AG09319 (cell line): ENCODE measurements at regions not wholly inside any gene's neighbourhood (a gene's known extent, or its start where the extent isn't known, plus 50 kb on each side); places are given as distances from the start of the nearest gene placed in this dataset.

Experiments used
- DNase-seq: peaks from one replicate; pipeline ENCODE4 v3.0.0-alpha.2; 2010; ENCODE audit warnings: low read depth; ENCODE audit errors: extremely low read depth
- TF ChIP-seq, protein P1 (sequence below): IDR thresholded peaks from 2 replicates; pipeline ENCODE4 v1.5.1; 2011; ENCODE audit warnings: low read depth, mild to moderate bottlenecking, inconsistent platforms, low read length, moderate library complexity

GRCh38 chr3:67894510-67894909 lies 240.1 kb upstream of the SUCLG2 start:
- TF ChIP-seq, protein P1, sequence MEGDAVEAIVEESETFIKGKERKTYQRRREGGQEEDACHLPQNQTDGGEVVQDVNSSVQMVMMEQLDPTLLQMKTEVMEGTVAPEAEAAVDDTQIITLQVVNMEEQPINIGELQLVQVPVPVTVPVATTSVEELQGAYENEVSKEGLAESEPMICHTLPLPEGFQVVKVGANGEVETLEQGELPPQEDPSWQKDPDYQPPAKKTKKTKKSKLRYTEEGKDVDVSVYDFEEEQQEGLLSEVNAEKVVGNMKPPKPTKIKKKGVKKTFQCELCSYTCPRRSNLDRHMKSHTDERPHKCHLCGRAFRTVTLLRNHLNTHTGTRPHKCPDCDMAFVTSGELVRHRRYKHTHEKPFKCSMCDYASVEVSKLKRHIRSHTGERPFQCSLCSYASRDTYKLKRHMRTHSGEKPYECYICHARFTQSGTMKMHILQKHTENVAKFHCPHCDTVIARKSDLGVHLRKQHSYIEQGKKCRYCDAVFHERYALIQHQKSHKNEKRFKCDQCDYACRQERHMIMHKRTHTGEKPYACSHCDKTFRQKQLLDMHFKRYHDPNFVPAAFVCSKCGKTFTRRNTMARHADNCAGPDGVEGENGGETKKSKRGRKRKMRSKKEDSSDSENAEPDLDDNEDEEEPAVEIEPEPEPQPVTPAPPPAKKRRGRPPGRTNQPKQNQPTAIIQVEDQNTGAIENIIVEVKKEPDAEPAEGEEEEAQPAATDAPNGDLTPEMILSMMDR = no peak
- no peak for DNase-seq

DNA sequence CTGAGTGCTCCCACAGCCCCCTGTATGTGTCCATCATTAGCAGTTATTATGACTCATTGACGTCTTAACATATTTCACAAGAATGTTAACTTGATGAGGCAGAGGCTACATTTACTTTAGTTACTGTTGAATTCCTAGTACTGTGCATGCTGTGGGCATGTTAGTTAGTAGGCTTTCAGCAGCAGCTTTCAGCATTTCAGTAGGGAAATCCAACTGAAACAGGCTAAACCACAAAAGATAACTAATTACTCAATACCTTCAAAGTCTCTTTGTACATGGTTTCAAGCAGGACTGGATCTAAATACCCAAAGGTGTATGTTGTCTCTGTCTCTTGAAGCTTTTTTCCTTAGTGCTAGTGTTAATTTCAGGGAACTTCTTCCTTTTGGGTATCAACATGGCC lies 229.9 kb upstream of the SUCLG2 start:
- DNase-seq = no peak

GRCh38 chr3:67883766-67884165 lies 229.4 kb upstream of the SUCLG2 start:
- TF ChIP-seq, protein P1 = no peak
- no peak for DNase-seq

More for the DNA sequence above, 229.9 kb upstream of the SUCLG2 start:
- TF ChIP-seq, protein P1 = no peak

DNA sequence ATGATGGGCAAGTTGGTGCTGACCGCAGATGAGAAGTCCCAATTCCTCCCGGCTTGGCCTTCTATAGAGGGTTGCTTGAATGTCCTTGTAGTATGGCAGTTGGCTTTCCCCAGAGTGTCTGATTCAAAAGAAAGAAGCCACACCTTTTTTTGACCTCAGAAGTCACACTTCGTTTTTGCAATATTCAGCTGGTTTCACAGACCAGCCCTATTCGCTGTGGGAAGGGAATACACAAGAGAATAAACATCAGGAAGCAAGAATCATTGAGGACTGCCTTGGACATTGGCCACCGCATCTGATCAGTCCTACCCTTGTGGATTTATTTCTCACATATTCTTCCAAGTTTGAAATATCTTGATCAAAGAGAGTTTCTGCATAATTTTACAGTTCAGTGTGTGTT lies 228.6 kb upstream of the SUCLG2 start:
- DNase-seq = no peak
- TF ChIP-seq, protein P1 = no peak

GRCh38 chr3:67876261-67876660 lies 221.8 kb upstream of the SUCLG2 start:
- TF ChIP-seq, protein P1 = no peak
- DNase-seq = no peak

- DNase-seq = no peak
- TF ChIP-seq, protein P1 = no peak
Measured at GRCh38 chr3:67875858-67876257, 221.4 kb upstream of the SUCLG2 start.

- DNase-seq = no peak
Measured at GRCh38 chr3:67875338-67875737, 220.9 kb upstream of the SUCLG2 start.

More at GRCh38 chr3:67875338-67875737, 220.9 kb upstream of the SUCLG2 start:
- TF ChIP-seq, protein P1 = no peak
